AG04450 (cell line): ENCODE measurements at regions not wholly inside any gene's neighbourhood (a gene's known extent, or its start where the extent isn't known, plus 50 kb on each side); places are given as distances from the start of the nearest gene placed in this dataset.

Experiments used
- CTCF ChIA-PET: fragments of 300-600, 350-600 bp; formaldehyde crosslinking; extraction: SDS; loops from one replicate; lab custom pipeline; 2022; ENCODE audit warnings: antibody characterized with exemption, inconsistent platforms; lab: Charles Lee
- POLR2A ChIA-PET: fragments of 350-600 bp; formaldehyde crosslinking; extraction: SDS; loops from one replicate; lab custom pipeline; 2021; ENCODE audit warnings: antibody characterized with exemption, inconsistent platforms; lab: Yijun Ruan, JAX
- DNase-seq: peaks from one replicate; pipeline ENCODE4 v3.0.0-alpha.2; 2011; ENCODE audit warnings: low read depth, low spot score
- H3K27ac ChIP-seq: one replicate; pipeline ENCODE4 v1.5.1; 2012; ENCODE audit warnings: low read depth, low read length, control low read depth
- H3K27me3 ChIP-seq: one replicate; pipeline ENCODE4 v1.6.0; 2012; ENCODE audit warnings: low read length; ENCODE audit not compliant: control insufficient read depth, insufficient read depth
- H3K4me3 ChIP-seq: 2 replicates; pipeline ENCODE4 v1.5.1; 2011; ENCODE audit warnings: mild to moderate bottlenecking, low read depth, low read length, control low read depth
- H3K9me3 ChIP-seq: 2 replicates; pipeline ENCODE4 v1.5.1; 2012; ENCODE audit warnings: low read length; ENCODE audit not compliant: control insufficient read depth, insufficient read depth
- TF ChIP-seq, protein P1 (sequence below): IDR thresholded peaks from 2 replicates; pipeline ENCODE4 v1.5.1; 2011; ENCODE audit warnings: low read depth, low read length, control low read depth, inconsistent platforms

- TF ChIP-seq, protein P1, sequence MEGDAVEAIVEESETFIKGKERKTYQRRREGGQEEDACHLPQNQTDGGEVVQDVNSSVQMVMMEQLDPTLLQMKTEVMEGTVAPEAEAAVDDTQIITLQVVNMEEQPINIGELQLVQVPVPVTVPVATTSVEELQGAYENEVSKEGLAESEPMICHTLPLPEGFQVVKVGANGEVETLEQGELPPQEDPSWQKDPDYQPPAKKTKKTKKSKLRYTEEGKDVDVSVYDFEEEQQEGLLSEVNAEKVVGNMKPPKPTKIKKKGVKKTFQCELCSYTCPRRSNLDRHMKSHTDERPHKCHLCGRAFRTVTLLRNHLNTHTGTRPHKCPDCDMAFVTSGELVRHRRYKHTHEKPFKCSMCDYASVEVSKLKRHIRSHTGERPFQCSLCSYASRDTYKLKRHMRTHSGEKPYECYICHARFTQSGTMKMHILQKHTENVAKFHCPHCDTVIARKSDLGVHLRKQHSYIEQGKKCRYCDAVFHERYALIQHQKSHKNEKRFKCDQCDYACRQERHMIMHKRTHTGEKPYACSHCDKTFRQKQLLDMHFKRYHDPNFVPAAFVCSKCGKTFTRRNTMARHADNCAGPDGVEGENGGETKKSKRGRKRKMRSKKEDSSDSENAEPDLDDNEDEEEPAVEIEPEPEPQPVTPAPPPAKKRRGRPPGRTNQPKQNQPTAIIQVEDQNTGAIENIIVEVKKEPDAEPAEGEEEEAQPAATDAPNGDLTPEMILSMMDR, result no peak
- peaks cover 6% of the 10 kb centered on the region; the same call in 1 of the 2 replicates for H3K9me3 ChIP-seq
- ChIA-PET POLR2A (no interaction called here), CTCF (no interaction called here)
- no peaks in the 10 kb centered on the region for H3K27me3 ChIP-seq
- no peak overlapping the region for H3K27ac ChIP-seq
- no peak for DNase-seq
- H3K4me3 ChIP-seq, result no peak overlapping the region
These were observed 1393.6 kb downstream of the SI start for GRCh38 chr3:163684651-163685050.

- TF ChIP-seq, protein P1, result no peak
- CTCF ChIA-PET, result no interaction called here
- Histone ChIP-seq H3K9me3 (peaks cover 13% of the 10 kb centered on the region; the same call in 1 of the 2 replicates), H3K27me3 (no peaks in the 10 kb centered on the region), H3K27ac (no peak overlapping the region), H3K4me3 (no peak overlapping the region)
- no peak for DNase-seq
- POLR2A ChIA-PET, result no interaction called here
These were observed 1405.3 kb downstream of the SI start for GRCh38 chr3:163672954-163673353.

GRCh38 chr3:163671201-163671600 lies 1407.1 kb downstream of the SI start:
- H3K27ac ChIP-seq, result no peak overlapping the region
- no peak for DNase-seq
- H3K27me3 ChIP-seq, result no peaks in the 10 kb centered on the region
- H3K9me3 ChIP-seq, result peaks cover 13% of the 10 kb centered on the region; the same call in 1 of the 2 replicates
- TF ChIP-seq, protein P1, result no peak
- H3K4me3 ChIP-seq, result no peak overlapping the region
- ChIA-PET POLR2A (no interaction called here), CTCF (no interaction called here)

GRCh38 chr3:163664466-163664865 lies 1413.8 kb downstream of the SI start:
- CTCF ChIA-PET, result no interaction called here
- DNase-seq, result no peak
- no peak overlapping the region for H3K27ac ChIP-seq
- TF ChIP-seq, protein P1, result no peak
- POLR2A ChIA-PET, result no interaction called here
- peaks cover 11% of the 10 kb centered on the region; the same call in 1 of the 2 replicates for H3K9me3 ChIP-seq
- no peaks in the 10 kb centered on the region for H3K27me3 ChIP-seq
- H3K4me3 ChIP-seq, result no peak overlapping the region

GRCh38 chr3:163657088-163657487 lies 1421.2 kb downstream of the SI start:
- TF ChIP-seq, protein P1, result no peak
- H3K4me3 ChIP-seq, result no peak overlapping the region
- no peak for DNase-seq
- CTCF ChIA-PET, result no interaction called here
- H3K27ac ChIP-seq, result no peak overlapping the region
- POLR2A ChIA-PET, result no interaction called here
- no peaks in the 10 kb centered on the region for H3K27me3 ChIP-seq
- H3K9me3 ChIP-seq, result peaks cover 6% of the 10 kb centered on the region
